GM12874 (cell line): ENCODE measurements at regions not wholly inside any gene's neighbourhood (a gene's known extent, or its start where the extent isn't known, plus 50 kb on each side); places are given as distances from the start of the nearest gene placed in this dataset.

Source experiments
- CTCF ChIP-seq: IDR thresholded peaks from 2 replicates; pipeline ENCODE4 v1.5.1; 2011; ENCODE audit warnings: low read depth, mild to moderate bottlenecking, control low read depth, low read length, moderate library complexity; ENCODE audit not compliant: insufficient read depth

GRCh38 chr1:184810735-184811343 lies 56.2 kb upstream of the EDEM3 start:
- no peak for TF ChIP-seq CTCF

- no peak for TF ChIP-seq CTCF
Observed at GRCh38 chr1:184806296-184806721, 51.7 kb upstream of the EDEM3 start.

GRCh38 chr1:184805667-184806295 lies 51.1 kb upstream of the EDEM3 start:
- TF ChIP-seq CTCF: peak; percentile 89
